ENCODE measurements at regions not wholly inside any gene's neighbourhood (a gene's known extent, or its start where the extent isn't known, plus 50 kb on each side); places are given as distances from the start of the nearest gene placed in this dataset.

- TF ChIP-seq ZBTB40 (IDR thresholded peaks at IDR 0.05) (no peak), ZBTB40 (CRISPR knock-in tag; IDR thresholded peaks at IDR 0.05) (no peak), THAP11 (CRISPR knock-in tag; IDR thresholded peaks at IDR 0.05) (no peak), HOXA5 (CRISPR knock-in tag; IDR thresholded peaks at IDR 0.05) (no peak), FOXP1 (IDR thresholded peaks at IDR 0.05) (no peak), FOXP1 (CRISPR knock-in tag; IDR thresholded peaks at IDR 0.05) (no peak), KAT2B (IDR thresholded peaks at IDR 0.05; ENCODE audit: borderline replicate concordance, low read depth, low read length) (no peak), ZBTB25 (CRISPR knock-in tag; IDR thresholded peaks at IDR 0.05) (no peak), ARID3A (IDR thresholded peaks at IDR 0.05; ENCODE audit: low read depth, low read length) (no peak), ZNF549 (CRISPR knock-in tag; IDR thresholded peaks at IDR 0.05) (no peak), EZH2 (conservative IDR thresholded peaks at IDR 0.05; ENCODE audit: low read depth, low read length) (no peak), TFDP2 (CRISPR knock-in tag; IDR thresholded peaks at IDR 0.05) (no peak), ZNF878 (CRISPR knock-in tag; IDR thresholded peaks at IDR 0.05) (no peak), TBP (CRISPR knock-in tag; IDR thresholded peaks at IDR 0.05) (no peak)
Measured at GRCh38 chr1:14055442-14056223, 355.6 kb downstream of the PRDM2 start (continued).
